ENCODE measurements at regions not wholly inside any gene's neighbourhood (a gene's known extent, or its start where the extent isn't known, plus 50 kb on each side); places are given as distances from the start of the nearest gene placed in this dataset.

DNA sequence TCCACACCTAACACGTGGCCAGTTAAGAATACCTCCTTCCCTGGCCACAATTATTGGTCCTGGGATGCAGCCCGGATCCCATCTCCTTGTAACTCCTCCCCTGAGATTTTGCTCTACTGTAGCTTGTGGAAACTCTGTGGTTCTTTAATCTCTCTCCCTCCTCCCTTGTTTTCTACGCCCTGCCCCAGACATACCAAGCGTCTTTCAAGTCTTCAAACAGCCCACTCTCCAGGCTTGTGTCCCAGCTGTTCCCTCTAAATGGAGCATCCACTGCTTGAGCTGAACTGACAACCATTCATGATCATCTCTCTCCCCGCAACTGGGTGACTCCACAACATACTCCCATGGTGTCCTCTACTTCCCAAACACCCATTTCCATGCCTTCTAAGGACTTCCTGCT is 111.6 kb downstream of the SIPA1L2 start:
- DNase-seq = no peak

DNA sequence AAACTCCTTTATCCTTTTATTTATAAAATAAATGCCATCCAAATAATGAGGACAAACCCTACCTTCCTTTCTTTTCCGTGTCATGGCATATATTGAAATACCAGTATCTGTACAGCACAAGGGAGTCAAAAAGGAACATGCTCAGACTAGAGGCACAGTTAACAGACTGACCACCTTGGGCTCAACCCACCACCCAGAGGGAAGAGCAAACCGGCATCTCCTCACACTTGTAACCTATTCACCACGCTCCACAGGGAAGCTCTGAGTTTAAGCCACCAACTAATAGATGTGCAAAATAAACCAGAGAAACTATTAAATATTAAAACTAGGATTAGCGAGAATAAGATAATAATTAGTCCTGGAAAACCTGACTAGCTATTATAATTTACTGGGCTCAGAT is 112.7 kb downstream of the SIPA1L2 start:
- DNase-seq = no peak

GRCh38 chr1:232515706-232516105 is 114.2 kb downstream of the SIPA1L2 start:
- no peak for DNase-seq

DNA sequence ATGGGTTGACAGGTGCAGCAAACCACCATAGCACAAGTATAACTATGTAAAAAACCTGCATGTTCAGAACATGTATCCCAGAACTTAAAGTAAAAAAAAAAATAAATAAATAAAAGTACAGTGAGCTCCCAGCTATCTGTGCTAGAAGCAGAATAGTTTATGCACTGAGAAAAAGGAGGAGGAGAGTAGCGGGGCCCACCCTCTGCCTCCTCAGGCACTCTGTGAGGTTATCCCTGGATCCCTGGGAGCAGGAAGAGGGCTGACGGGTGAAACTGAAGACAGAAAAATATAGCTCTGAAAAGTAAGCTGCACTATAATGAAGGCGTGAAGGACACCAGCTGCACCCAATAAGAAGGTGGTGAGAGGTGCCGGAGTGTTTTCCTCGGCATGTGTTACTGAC is 117.2 kb downstream of the SIPA1L2 start:
- no peak for DNase-seq

DNA sequence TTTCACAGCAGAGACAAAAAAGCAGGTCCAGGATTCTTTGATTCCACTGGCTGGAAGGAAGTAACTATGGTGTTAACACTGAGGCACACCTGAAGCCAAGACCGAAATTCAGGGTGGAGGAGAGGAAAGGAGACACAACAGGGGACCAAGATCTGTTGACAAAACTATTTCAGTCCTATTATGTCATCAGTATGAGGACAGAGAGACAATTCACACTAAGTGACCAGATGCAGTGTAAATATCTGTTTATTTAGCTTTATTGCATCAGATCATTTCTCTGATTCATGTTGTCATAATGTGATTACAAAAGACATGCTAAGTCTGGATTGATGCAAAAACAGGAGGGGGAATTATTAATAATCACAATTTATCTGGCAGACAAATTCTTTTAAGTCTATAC is 118.8 kb downstream of the SIPA1L2 start:
- no peak for DNase-seq

DNA sequence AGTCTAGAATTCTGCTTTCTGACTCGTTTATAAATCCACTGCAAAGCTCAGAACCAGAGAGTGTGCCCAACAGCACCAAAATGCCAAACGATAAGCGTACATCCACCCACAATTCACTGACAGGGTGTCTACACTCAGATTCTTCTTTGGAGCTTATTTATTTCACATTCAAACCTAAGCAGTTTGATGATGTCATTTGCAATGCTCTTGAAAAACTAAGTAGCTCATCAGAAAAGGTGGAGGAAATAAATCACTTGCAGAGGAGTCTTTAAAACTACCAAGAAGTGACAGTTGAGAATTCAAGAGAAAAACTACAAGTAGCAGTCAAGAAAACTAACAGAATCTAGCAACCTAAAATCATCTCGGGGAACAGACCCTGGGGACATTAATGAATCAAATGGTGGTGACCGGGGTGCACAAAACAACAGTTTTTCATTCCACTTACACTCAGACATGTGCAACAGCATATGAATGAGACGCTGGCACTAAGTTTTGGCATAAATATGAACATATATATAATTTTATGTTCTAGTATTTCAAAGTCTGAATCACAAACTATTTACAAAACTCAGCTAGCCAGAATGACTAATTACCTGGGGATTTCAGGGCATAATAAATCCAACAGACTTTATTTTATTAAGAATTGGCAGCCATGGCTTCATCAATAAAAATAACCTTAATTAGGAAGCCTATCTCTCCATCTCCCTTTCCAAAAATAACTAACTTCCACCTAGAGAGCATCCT is 119.4 kb downstream of the SIPA1L2 start:
- DNase-seq = no peak

DNA sequence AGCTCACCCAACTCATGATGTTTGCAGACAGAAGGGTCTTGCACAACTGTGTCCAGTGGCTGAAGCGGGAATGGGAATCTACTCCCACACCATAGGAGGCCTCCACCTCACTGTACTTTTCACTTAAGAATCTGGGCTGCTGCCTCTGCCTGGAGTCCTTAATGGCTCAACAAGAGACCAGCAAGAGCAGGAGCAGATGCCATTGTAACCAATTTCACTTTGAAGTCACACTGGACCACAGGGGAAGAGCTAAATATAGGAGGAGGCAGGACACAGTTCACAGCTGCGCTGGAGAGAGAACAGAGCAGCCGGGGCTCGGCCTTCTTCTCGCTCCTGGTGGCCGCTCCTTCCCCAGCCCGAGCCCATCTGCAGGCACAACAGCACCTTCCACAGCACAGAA is 120.4 kb downstream of the SIPA1L2 start:
- DNase-seq = no peak

DNA sequence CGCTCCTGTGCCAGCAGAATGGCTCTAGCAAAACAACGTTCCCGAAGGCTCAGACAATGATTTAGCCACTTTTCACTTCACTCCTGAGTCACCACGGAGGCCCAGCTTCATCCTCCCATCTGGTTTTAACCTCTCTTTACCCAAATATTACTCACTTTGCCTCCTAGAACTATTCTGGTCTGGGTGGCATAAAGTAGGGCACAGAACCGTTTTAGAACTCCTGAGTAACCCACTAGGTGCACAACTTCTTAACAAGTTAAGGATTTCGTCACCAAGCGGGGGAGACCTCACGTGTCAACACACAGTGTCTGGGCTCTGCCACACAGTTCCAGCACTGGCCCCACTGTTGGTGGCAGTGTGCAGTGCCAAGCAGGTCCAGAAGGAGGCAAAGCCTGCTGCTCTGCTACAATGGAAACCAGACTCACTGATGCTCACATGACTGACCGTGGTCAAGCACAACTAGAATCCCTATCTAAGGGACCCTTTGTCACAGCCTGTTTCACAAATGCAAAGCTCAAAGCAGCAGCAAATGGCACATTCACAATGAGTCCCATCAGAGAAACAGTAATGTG is 121.7 kb downstream of the SIPA1L2 start:
- DNase-seq = no peak

- DNase-seq = no peak
These were observed 122.4 kb downstream of the SIPA1L2 start for GRCh38 chr1:232507571-232507970.

DNA sequence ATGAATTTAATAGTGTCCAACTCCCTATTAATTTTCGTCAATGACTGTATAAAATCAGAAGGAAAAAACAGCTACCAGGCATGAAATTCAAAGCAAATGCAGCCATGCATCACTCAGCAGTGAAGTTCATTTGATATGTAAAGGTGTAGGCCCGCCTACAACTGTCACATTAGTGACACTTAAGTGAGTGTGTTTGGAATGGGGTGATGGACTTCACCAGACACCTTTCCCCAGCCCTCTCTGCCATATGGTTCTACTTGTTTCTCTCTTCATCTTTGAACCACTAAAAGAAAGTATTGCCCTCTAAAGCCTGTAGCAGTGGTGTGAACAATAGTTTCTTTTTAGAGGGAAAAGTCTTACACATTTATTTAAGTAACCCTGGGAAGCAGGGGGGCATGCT is 124.0 kb downstream of the SIPA1L2 start:
- no peak for DNase-seq

DNA sequence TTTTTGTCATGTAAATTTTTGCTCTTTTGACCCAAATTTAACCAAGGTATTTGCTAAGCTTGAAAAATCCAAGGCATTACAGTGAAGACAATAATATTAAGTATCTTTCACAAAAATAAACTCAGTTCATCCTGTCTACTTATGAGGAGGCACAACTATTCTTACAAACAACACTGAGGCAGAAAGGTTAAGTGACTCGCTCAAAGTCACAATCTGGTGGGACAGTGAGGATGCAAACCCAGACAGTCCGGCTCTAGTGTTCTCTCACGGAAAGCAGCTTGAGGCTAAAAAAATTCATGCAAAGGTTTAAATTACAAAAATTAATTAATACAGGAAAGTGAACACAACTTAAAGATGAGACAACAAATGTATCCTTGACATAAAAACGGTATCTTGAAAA is 125.3 kb downstream of the SIPA1L2 start:
- DNase-seq = no peak

- no peak for DNase-seq
These were observed 126.4 kb downstream of the SIPA1L2 start for GRCh38 chr1:232503497-232503896.

GRCh38 chr1:232501854-232502253 is 128.1 kb downstream of the SIPA1L2 start:
- DNase-seq = no peak

- DNase-seq = no peak
These were observed 130.7 kb downstream of the SIPA1L2 start for GRCh38 chr1:232499188-232499587.

DNA sequence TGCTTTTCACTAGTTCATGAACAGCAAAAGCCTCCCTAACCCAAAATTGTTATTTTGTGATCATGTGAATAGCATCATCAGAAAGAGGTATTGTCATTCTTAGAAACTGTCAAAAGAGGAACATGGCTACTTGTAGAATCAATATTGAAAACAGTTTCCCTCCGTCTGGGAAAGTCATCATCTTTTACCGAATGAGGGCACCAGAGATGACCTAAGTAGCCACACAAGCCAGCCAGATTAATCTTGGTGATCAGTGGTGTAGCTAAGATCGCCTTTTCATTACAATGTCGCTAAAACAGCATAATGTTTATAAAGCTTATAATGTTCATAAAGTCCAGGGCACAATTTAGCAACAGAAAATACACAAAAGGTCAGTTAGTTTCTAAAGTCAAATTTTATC is 136.1 kb downstream of the SIPA1L2 start:
- DNase-seq = no peak

DNA sequence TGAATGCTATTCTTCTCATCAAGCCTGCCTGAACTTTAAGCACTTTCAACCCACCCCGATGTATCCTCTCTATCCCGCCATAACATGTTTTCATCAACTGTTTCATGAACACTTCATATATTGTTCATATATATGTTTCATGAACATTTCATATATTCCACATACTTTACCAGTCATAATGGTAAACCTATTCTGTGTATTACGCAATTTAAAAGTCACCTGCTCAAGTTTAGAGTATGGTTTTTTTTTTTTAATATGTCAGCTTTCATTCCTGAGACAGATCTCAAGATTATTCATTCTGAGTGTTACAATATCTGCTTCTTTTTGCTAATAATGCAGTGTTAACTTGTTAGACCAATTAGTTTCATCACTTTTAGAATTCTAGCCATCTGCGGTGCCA is 140.7 kb downstream of the SIPA1L2 start:
- DNase-seq = no peak

DNA sequence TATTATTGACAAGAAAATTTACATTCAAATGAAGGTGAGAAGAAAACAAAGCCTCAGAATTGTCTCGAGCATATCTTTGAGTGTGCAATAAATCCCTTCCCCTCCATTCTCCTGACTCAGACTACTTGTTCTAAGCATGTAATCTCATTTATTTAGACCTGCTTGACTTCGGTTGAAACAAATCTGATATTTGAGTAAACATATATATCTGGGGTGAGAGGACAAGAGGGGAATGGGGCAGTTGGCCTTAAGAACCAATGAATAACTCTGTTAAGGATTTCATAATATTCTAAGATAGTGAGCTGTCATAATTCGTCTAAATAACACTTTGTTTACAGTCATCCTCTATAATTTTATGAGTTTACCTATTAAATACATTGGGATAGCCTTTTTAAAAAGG is 142.7 kb downstream of the SIPA1L2 start:
- DNase-seq = no peak

GRCh38 chr1:232486454-232487207 is 143.3 kb downstream of the SIPA1L2 start:
- DNase-seq = no peak

DNA sequence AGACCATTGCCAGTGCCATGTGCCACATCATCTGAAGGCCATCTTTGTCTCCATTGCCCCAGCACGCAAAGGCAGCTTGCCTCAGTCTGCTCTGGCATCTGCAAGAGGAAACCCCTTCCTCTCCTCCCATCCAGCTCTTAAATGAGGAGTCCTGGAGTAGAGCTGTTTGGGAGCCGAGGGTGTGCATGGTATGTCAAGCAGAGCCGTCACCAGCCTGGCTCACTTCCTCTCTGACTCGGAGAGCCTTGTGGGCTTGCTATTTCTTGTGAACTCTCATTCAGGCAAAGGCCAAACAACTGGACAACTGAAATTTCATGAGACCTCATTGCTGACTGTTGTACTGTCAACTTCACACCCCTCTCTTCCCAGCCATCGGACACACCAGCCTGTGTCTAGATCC is 143.9 kb downstream of the SIPA1L2 start:
- no peak for DNase-seq

GRCh38 chr1:232484856-232485255 is 145.1 kb downstream of the SIPA1L2 start:
- DNase-seq = no peak

GRCh38 chr1:232483826-232484225 is 146.1 kb downstream of the SIPA1L2 start:
- DNase-seq = no peak

DNA sequence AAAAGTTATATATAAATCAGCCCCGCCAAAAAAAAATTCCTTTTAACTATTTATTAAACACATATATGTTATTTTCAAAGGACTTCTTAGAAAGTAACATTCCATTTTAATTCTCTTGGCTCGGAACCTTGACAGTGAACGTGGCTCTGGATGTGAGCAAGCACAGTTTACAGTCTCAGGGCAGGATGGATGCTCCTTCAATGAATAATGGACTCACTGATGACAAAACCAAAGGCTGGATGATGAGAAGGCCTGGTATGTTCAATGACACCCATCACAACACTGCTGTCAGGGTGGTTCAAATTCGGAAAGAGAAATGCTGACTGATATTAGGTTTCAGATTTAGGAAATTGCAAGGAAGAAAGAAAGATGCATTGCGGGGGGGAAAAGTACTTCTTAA is 148.8 kb downstream of the SIPA1L2 start:
- no peak for DNase-seq

DNA sequence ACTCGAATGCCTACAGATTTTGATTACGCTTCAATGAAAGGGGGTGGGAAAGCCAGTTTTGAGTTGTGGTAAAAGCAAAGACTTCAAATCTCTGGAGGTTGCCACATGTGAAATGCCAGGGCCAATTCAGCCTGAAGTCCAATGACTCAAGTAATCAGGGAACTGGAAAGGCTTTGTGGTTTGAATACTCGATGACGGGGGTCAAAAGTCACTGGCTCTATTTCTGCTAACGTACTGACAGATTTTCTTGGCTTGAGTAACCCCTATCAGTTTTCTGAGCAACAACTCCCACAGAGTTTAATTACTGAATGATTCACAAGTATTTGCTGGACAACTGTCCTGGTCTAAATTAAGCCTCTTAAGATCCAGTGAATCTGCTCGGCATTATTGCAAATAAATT is 152.2 kb downstream of the SIPA1L2 start:
- DNase-seq = no peak

DNA sequence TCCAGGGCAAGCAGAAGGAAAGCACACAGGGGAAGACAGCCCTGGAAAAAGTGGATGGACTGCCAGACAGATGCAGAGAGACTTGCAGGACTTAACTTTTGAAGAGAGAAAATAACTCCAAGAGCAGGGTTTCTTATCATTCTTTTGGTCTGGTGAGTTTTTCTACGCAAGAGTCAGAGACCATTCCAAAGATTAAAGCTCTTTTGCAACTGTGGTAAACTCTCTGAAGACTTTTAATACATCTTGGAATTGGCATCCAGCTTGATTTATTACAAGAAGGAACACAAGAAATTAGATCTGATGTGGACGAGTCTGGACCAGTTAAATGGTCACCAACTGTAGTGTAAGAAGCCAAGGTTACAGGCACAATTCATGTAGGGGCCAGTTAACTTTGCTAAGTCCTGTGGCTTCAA is 153.4 kb downstream of the SIPA1L2 start:
- no peak for DNase-seq
